HepG2 (cell line): ENCODE measurements at regions not wholly inside any gene's neighbourhood (a gene's known extent, or its start where the extent isn't known, plus 50 kb on each side); places are given as distances from the start of the nearest gene placed in this dataset.

Source experiments
- ATAC-seq: fragments of 200-7000 bp; cut with Tn5 transposase; 3 replicates; pipeline ENCODE4 v1.9.1; 2020; ENCODE audit warnings: mild to moderate bottlenecking, moderate library complexity
- BruUV-seq: library from RNA; stranded (reverse); fragments of 400-500 nt; replicated peaks from 2 replicates; lab custom pipeline; 2021; lab: Mats Ljungman, UMichigan
- CTCF ChIA-PET: fragments of 300-600 bp; formaldehyde crosslinking; extraction: SDS; loops from one replicate; lab custom pipeline; 2021; ENCODE audit warnings: low total read pairs, inconsistent platforms, low intra/inter-chr PET ratio; lab: Yijun Ruan, JAX
- POLR2A ChIA-PET: fragments of 350-600 bp; sonication (Branson Sonifier 250); formaldehyde crosslinking; loops from one replicate; lab custom pipeline; 2020; ENCODE audit warnings: antibody characterized with exemption, inconsistent platforms; lab: Yijun Ruan, JAX
- DNase-seq: peaks from one replicate; pipeline ENCODE4 v3.0.0-alpha.2; 2015; ENCODE audit warnings: low spot score
- FAIRE-seq: peaks from 3 replicates; lab custom pipeline; 2011; peaks lifted over from hg19 to GRCh38; lab: Jason Lieb, UNC
- H2AFZ ChIP-seq: one replicate; pipeline ENCODE4 v1.6.1; 2011; ENCODE audit warnings: low read length, inconsistent platforms
- H3K27ac ChIP-seq: fragments of 300-600 bp; 3 replicates; pipeline ENCODE4 v1.8.0; 2011; ENCODE audit warnings: mixed run types, mild to moderate bottlenecking, mixed read lengths, low read length, inconsistent platforms; ENCODE audit not compliant: insufficient read depth; ENCODE audit errors: extremely low read length
- H3K27me3 ChIP-seq, 2 experiments: fragments of 200-600 bp in 1 of 2; 2 replicates in 1 of 2; 3 replicates in 1 of 2; pipeline versions ENCODE4 v1.6.0 to v1.8.0; 2011; ENCODE audit warnings: low read length in 2 of 2, mild to moderate bottlenecking in 2 of 2, moderate library complexity in 2 of 2, inconsistent platforms in 1 of 2; ENCODE audit not compliant: insufficient read depth in 2 of 2, control insufficient read depth in 1 of 2
- H3K36me3 ChIP-seq, 2 experiments: fragments of 200-600 bp in 1 of 2; replicated peaks in 1 of 2; 2 replicates in 1 of 2; 3 replicates in 1 of 2; pipeline versions ENCODE4 v1.5.1 to v1.8.0; 2011; ENCODE audit warnings: low read length in 2 of 2, inconsistent platforms in 1 of 2; ENCODE audit not compliant: insufficient read depth in 2 of 2, control insufficient read depth in 1 of 2
- H3K4me1 ChIP-seq: 2 replicates; pipeline ENCODE4 v1.5.1; 2012; ENCODE audit warnings: low read length, inconsistent platforms; ENCODE audit not compliant: insufficient read depth
- H3K4me2 ChIP-seq: 2 replicates; pipeline ENCODE4 v1.6.0; 2011; ENCODE audit warnings: low read depth, low read length, inconsistent platforms
- H3K4me3 ChIP-seq, 3 experiments: fragments of 200-600 bp in 1 of 3; sonication (generic), shearing (Covaris generic) in 1 of 3; replicated peaks in 1 of 3; 2 replicates each; pipeline ENCODE4 v1.5.1; 2011 to 2016; ENCODE audit warnings: low read length in 3 of 3, inconsistent platforms in 2 of 3, low read depth in 2 of 3, mild to moderate bottlenecking in 2 of 3, control low read depth in 1 of 3, mixed read lengths in 1 of 3; ENCODE audit not compliant: insufficient read depth in 1 of 3
- H3K79me2 ChIP-seq: one replicate; pipeline ENCODE4 v1.6.1; 2011; ENCODE audit warnings: low read length, inconsistent platforms; ENCODE audit not compliant: insufficient read depth
- H3K9ac ChIP-seq: 2 replicates; pipeline ENCODE4 v1.6.0; 2011; ENCODE audit warnings: mild to moderate bottlenecking, low read depth, low read length, inconsistent platforms; ENCODE audit not compliant: insufficient read depth
- H3K9me3 ChIP-seq: 2 replicates; pipeline ENCODE4 v1.5.1; 2012; ENCODE audit warnings: mild to moderate bottlenecking, low read length
- H4K20me1 ChIP-seq: 2 replicates; pipeline ENCODE4 v1.6.0; 2011; ENCODE audit warnings: inconsistent platforms, mild to moderate bottlenecking, low read length, moderate library complexity; ENCODE audit not compliant: insufficient read depth
- ATM ChIP-seq: fragments of 450-650 bp; IDR thresholded peaks from 2 replicates; pipeline ENCODE4 v1.7.1; 2017; ENCODE audit warnings: mild to moderate bottlenecking, borderline replicate concordance
- CEBPG ChIP-seq: IDR thresholded peaks from 2 replicates; pipeline ENCODE4 v1.6.1; 2016
- FOXK2 ChIP-seq: fragments of 450-650 bp; IDR thresholded peaks from 2 replicates; pipeline ENCODE4 v1.6.1; 2016
- FOXM1 ChIP-seq: sonication (generic); formaldehyde crosslinking; IDR thresholded peaks from 2 replicates; pipeline ENCODE4 v1.5.0; 2020; ENCODE audit warnings: missing genetic modification reagents
- SOX6 ChIP-seq, 2 experiments: fragments of 450-650 bp in 1 of 2; sonication (generic) in 1 of 2; formaldehyde crosslinking in 1 of 2; IDR thresholded peaks; 2 replicates each; pipeline versions ENCODE4 v1.4.0 to v1.6.1; 2017 to 2020; ENCODE audit warnings: antibody characterized with exemption in 1 of 2, mild to moderate bottlenecking in 1 of 2, missing genetic modification reagents in 1 of 2
- ZNF879 ChIP-seq: sonication (generic); formaldehyde crosslinking; IDR thresholded peaks from 2 replicates; pipeline ENCODE4 v1.8.1; 2023; ENCODE audit warnings: missing genetic modification reagents
- WGBS: methylation state at CpG from one replicate; pipeline ENCODE4 v1.1.6; 2017; ENCODE audit warnings: low lambda C conversion rate; 5-methylcytosine and 5-hydroxymethylcytosine counted together
- in situ Hi-C: cut with HindIII; loops from 2 replicates; pipeline ENCODE4 v1.10.0; 2017; ENCODE audit warnings: low pct_unique_long_range_greater_than_20kb; ENCODE audit not compliant: extremely low pct_ligation_motif_present
- intact Hi-C: fragments of 100-400 bp; cut with micrococcal nuclease; formaldehyde crosslinking; loops from one replicate; pipeline ENCODE4 v1.10.0; 2022; ENCODE audit not compliant: unreplicated experiment
- TF ChIP-seq, protein P1 (sequence below): sonication (generic); formaldehyde crosslinking; IDR thresholded peaks from 2 replicates; pipeline ENCODE4 v1.8.1; 2023; ENCODE audit warnings: mild to moderate bottlenecking, missing genetic modification reagents
- TF ChIP-seq, protein P2 (sequence below): sonication (generic); formaldehyde crosslinking; IDR thresholded peaks from 2 replicates; pipeline ENCODE4 v1.8.0; 2022; ENCODE audit warnings: mild to moderate bottlenecking, missing genetic modification reagents; ENCODE audit not compliant: insufficient replicate concordance

DNA sequence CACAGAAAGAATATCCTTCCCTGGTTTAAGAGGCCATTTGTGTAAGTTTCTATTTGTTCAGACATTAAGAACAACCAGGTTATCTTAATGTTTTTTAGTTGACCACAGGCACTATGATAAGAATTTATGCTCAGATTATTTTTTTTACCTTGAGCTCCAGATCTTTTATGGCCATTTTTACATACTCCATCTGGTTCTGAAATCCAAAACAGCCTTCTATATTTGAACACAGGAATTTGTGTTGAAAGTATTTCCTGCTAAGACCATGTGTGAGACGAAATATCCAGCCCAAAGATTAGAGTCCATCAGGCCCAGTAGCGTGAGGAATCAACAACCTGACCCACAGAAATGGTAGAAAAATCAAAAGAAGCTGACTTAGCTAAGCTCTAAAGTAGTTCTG lies 569.9 kb upstream of the FAT3 start:
- no peak overlapping the region for H3K4me3 ChIP-seq
- in situ Hi-C loops = no loop called here
- POLR2A ChIA-PET = no interaction called here

GRCh38 chr11:91653079-91653754 lies 571.4 kb upstream of the FAT3 start:
- H3K79me2 ChIP-seq = no peaks in the 10 kb centered on the region
- ATAC-seq (no peak), FAIRE-seq (no peak), DNase-seq (no peak)
- in situ Hi-C loops (no loop called here), intact Hi-C loops (no loop called here)
- no TSS peak for BruUV-seq
- WGBS = 46% methylated on average over 2 of the region's 2 CpGs
- no peak overlapping the region for H3K27ac ChIP-seq
- H3K36me3 ChIP-seq = no peaks in the 10 kb centered on the region
- no peak for TF ChIP-seq CEBPG (CRISPR knock-in tag)
- no peak for TF ChIP-seq ZNF879
- TF ChIP-seq FOXK2 = no peak
- no peak for TF ChIP-seq SOX6 (IDR thresholded peaks at IDR 0.05)
- TF ChIP-seq SOX6 (CRISPR knock-in tag; IDR thresholded peaks at IDR 0.05) = no peak
- TF ChIP-seq, protein P1, sequence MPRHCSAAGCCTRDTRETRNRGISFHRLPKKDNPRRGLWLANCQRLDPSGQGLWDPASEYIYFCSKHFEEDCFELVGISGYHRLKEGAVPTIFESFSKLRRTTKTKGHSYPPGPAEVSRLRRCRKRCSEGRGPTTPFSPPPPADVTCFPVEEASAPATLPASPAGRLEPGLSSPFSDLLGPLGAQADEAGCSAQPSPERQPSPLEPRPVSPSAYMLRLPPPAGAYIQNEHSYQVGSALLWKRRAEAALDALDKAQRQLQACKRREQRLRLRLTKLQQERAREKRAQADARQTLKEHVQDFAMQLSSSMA (CRISPR knock-in tag) = no peak
- H3K4me2 ChIP-seq = no peak overlapping the region
- CTCF ChIA-PET = no interaction called here
- H3K9me3 ChIP-seq = peaks cover 52% of the 10 kb centered on the region; the same call in 1 of the 2 replicates
- H3K4me3 ChIP-seq = no peak overlapping the region
- POLR2A ChIA-PET = no interaction called here
- no peaks in the 10 kb centered on the region for H4K20me1 ChIP-seq
- H3K4me1 ChIP-seq = no peaks in the 10 kb centered on the region
- no peak overlapping the region for H2AFZ ChIP-seq
- H3K9ac ChIP-seq = no peak overlapping the region
- H3K27me3 ChIP-seq = no peaks in the 10 kb centered on the region

More for the DNA sequence above, 569.9 kb upstream of the FAT3 start:
- ATAC-seq (no peak), DNase-seq (no peak), FAIRE-seq (no peak)
- Histone ChIP-seq H3K4me1 (no peaks in the 10 kb centered on the region), H3K9ac (no peak overlapping the region), H3K4me2 (no peak overlapping the region), H3K36me3 (no peaks in the 10 kb centered on the region), H3K9me3 (peaks cover 50% of the 10 kb centered on the region; the same call in 1 of the 2 replicates), H4K20me1 (no peaks in the 10 kb centered on the region), H2AFZ (no peak overlapping the region), H3K27ac (no peak overlapping the region), H3K79me2 (no peaks in the 10 kb centered on the region), H3K27me3 (no peaks in the 10 kb centered on the region)
- CTCF ChIA-PET = no interaction called here
- intact Hi-C loops = no loop called here
- TF ChIP-seq ATM (no peak), FOXM1 (CRISPR knock-in tag) (no peak)
- TF ChIP-seq, protein P2, sequence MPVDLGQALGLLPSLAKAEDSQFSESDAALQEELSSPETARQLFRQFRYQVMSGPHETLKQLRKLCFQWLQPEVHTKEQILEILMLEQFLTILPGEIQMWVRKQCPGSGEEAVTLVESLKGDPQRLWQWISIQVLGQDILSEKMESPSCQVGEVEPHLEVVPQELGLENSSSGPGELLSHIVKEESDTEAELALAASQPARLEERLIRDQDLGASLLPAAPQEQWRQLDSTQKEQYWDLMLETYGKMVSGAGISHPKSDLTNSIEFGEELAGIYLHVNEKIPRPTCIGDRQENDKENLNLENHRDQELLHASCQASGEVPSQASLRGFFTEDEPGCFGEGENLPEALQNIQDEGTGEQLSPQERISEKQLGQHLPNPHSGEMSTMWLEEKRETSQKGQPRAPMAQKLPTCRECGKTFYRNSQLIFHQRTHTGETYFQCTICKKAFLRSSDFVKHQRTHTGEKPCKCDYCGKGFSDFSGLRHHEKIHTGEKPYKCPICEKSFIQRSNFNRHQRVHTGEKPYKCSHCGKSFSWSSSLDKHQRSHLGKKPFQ (CRISPR knock-in tag) = no peak
- 0% methylated on average over 2 of the region's 2 CpGs for WGBS
- no TSS peak for BruUV-seq
